GM23338 (cell line): ENCODE measurements at regions not wholly inside any gene's neighbourhood (a gene's known extent, or its start where the extent isn't known, plus 50 kb on each side); places are given as distances from the start of the nearest gene placed in this dataset.

ENCODE experiments used
- ATAC-seq: fragments of 200-7000 bp; cut with Tn5 transposase; 3 replicates; pipeline ENCODE4 v1.9.1; 2020
- DNase-seq: peaks from one replicate; pipeline ENCODE4 v3.0.0-alpha.2; 2015; ENCODE audit warnings: low spot score
- H2AFZ ChIP-seq: fragments of 200-600 bp; sonication (generic); 2 replicates; pipeline ENCODE4 v1.8.0; 2016; ENCODE audit warnings: antibody characterized with exemption, mild to moderate bottlenecking, moderate library complexity
- H3F3A ChIP-seq: fragments of 200-600 bp; sonication (generic); replicated peaks from 2 replicates; pipeline ENCODE4 v1.8.0; 2017; ENCODE audit warnings: antibody characterized with exemption, mixed run types, low read depth
- H3K27ac ChIP-seq: fragments of 200-600 bp; sonication (generic); 2 replicates; pipeline ENCODE4 v1.6.1; 2016; ENCODE audit warnings: low read depth
- H3K27me3 ChIP-seq: fragments of 200-600 bp; sonication (generic); 2 replicates; pipeline ENCODE4 v1.8.0; 2016; ENCODE audit warnings: mild to moderate bottlenecking, mixed run types, moderate library complexity; ENCODE audit not compliant: insufficient read depth
- H3K36me3 ChIP-seq: fragments of 200-600 bp; sonication (generic); 2 replicates; pipeline ENCODE4 v1.8.0; 2016; ENCODE audit warnings: mild to moderate bottlenecking; ENCODE audit not compliant: insufficient read depth
- H3K4me1 ChIP-seq: fragments of 200-600 bp; sonication (generic); 2 replicates; pipeline ENCODE4 v1.8.0; 2016; ENCODE audit warnings: mild to moderate bottlenecking, moderate library complexity; ENCODE audit not compliant: insufficient read depth
- H3K4me2 ChIP-seq: fragments of 200-600 bp; sonication (generic); 2 replicates; pipeline ENCODE4 v1.7.1; 2017; ENCODE audit warnings: mixed run types
- H3K4me3 ChIP-seq: fragments of 200-600 bp; sonication (generic); 2 replicates; pipeline ENCODE4 v1.6.1; 2016; ENCODE audit warnings: mixed run types
- H3K79me2 ChIP-seq: fragments of 200-600 bp; sonication (generic); replicated peaks from 2 replicates; pipeline ENCODE4 v1.8.0; 2017; ENCODE audit warnings: mild to moderate bottlenecking; ENCODE audit not compliant: insufficient read depth
- H3K9me2 ChIP-seq: fragments of 200-600 bp; sonication (generic); 2 replicates; pipeline ENCODE4 v1.8.0; 2017; ENCODE audit not compliant: insufficient read depth
- H4K20me1 ChIP-seq: fragments of 200-600 bp; sonication (generic); replicated peaks from 2 replicates; pipeline ENCODE4 v1.8.0; 2017; ENCODE audit warnings: mild to moderate bottlenecking; ENCODE audit not compliant: insufficient read depth
- H3K27ac Mint-ChIP-seq: 2 replicates; pipeline ENCODE4 v1.8.0; 2020; ENCODE audit warnings: inconsistent platforms, mild to moderate bottlenecking, moderate library complexity, mixed read lengths
- H3K27me3 Mint-ChIP-seq: 3 replicates; pipeline ENCODE4 v1.8.0; 2022; ENCODE audit warnings: low read depth, mild to moderate bottlenecking, moderate library complexity, mixed read lengths, inconsistent platforms; ENCODE audit not compliant: insufficient read depth, poor library complexity
- H3K36me3 Mint-ChIP-seq: 3 replicates; pipeline ENCODE4 v1.8.0; 2021; ENCODE audit warnings: low read depth, mild to moderate bottlenecking, inconsistent platforms, moderate library complexity, mixed read lengths
- H3K4me1 Mint-ChIP-seq: 3 replicates; pipeline ENCODE4 v1.8.0; 2020; ENCODE audit warnings: mild to moderate bottlenecking, inconsistent platforms, mixed read lengths
- H3K4me3 Mint-ChIP-seq: 3 replicates; pipeline ENCODE4 v1.8.0; 2021; ENCODE audit warnings: moderate library complexity, mild to moderate bottlenecking, inconsistent platforms, mixed read lengths
- H3K9me3 Mint-ChIP-seq: 3 replicates; pipeline ENCODE4 v1.8.0; 2020; ENCODE audit warnings: moderate library complexity, mild to moderate bottlenecking, inconsistent platforms, mixed read lengths
- CREB1 ChIP-seq: fragments of 250-450 bp; sonication (Bioruptor Pico); IDR thresholded peaks from 2 replicates; pipeline ENCODE4 v1.5.0; 2020; ENCODE audit warnings: low read depth, mild to moderate bottlenecking, moderate library complexity
- CTCF ChIP-seq, 2 experiments: fragments of 200-600 bp in 1 of 2; sonication (generic) in 1 of 2; conservative IDR thresholded peaks; 2 replicates each; pipeline versions ENCODE4 v1.5.1 to v1.6.1; 2016 to 2017; ENCODE audit warnings: antibody characterized with exemption in 2 of 2, low read depth in 2 of 2, mild to moderate bottlenecking in 2 of 2, moderate library complexity in 1 of 2
- ETS1 ChIP-seq: IDR thresholded peaks from 2 replicates; pipeline ENCODE4 v1.6.1; 2016; ENCODE audit warnings: antibody characterized with exemption
- EZH2 ChIP-seq: fragments of 200-600 bp; sonication (generic); IDR thresholded peaks from one replicate; pipeline ENCODE4 v1.8.0; 2017; ENCODE audit warnings: antibody characterized with exemption, mild to moderate bottlenecking, low read depth; ENCODE audit not compliant: unreplicated experiment
- EZH2phosphoT487 ChIP-seq: fragments of 200-600 bp; sonication (generic); IDR thresholded peaks from one replicate; pipeline ENCODE4 v1.8.1; 2018; ENCODE audit warnings: antibody characterized with exemption; ENCODE audit not compliant: unreplicated experiment
- JUNB ChIP-seq: IDR thresholded peaks from one replicate; pipeline ENCODE4 v1.6.1; 2016; ENCODE audit warnings: antibody characterized with exemption; ENCODE audit not compliant: unreplicated experiment
- NANOG ChIP-seq: IDR thresholded peaks from 2 replicates; pipeline ENCODE4 v1.6.1; 2016; ENCODE audit warnings: antibody characterized with exemption, borderline replicate concordance
- POLR2AphosphoS5 ChIP-seq: IDR thresholded peaks from 2 replicates; pipeline ENCODE4 v1.6.1; 2016; ENCODE audit warnings: antibody characterized with exemption, low read depth
- REST ChIP-seq: IDR thresholded peaks from one replicate; pipeline ENCODE4 v1.6.1; 2018; ENCODE audit warnings: antibody characterized with exemption; ENCODE audit not compliant: unreplicated experiment
- STAT1 ChIP-seq: IDR thresholded peaks from one replicate; pipeline ENCODE4 v1.6.1; 2016; ENCODE audit warnings: antibody characterized with exemption; ENCODE audit not compliant: unreplicated experiment
- ZNF114 ChIP-seq: fragments of 250-450 bp; sonication (Bioruptor Pico); IDR thresholded peaks from 2 replicates; pipeline ENCODE4 v1.5.0; 2020; ENCODE audit warnings: mild to moderate bottlenecking, moderate library complexity
- ZNF331 ChIP-seq: fragments of 250-450 bp; sonication (Bioruptor Pico); IDR thresholded peaks from 2 replicates; pipeline ENCODE4 v1.5.0; 2020; ENCODE audit warnings: low read depth, mild to moderate bottlenecking, moderate library complexity
- ZNF462 ChIP-seq: fragments of 250-450 bp; sonication (Bioruptor Pico); IDR thresholded peaks from 2 replicates; pipeline ENCODE4 v1.5.0; 2020; ENCODE audit warnings: mild to moderate bottlenecking, moderate library complexity

- Histone ChIP-seq H3K4me1 (no peaks in the 10 kb centered on the region), H3K4me2 (no peak overlapping the region), H4K20me1 (no peaks in the 10 kb centered on the region), H3K4me3 (no peak overlapping the region), H3F3A (no peaks in the 10 kb centered on the region), H3K36me3 (no peaks in the 10 kb centered on the region), H3K9me2 (no peaks in the 10 kb centered on the region), H3K79me2 (no peaks in the 10 kb centered on the region), H3K27ac (no peak overlapping the region), H2AFZ (no peak overlapping the region), H3K27me3 (no peaks in the 10 kb centered on the region)
- TF ChIP-seq STAT1 = no peak
- TF ChIP-seq POLR2AphosphoS5 = no peak
- no peak for TF ChIP-seq ZNF462
- no peak for TF ChIP-seq EZH2
- TF ChIP-seq ZNF114 (CRISPR knock-in tag) = no peak
- no peak for TF ChIP-seq NANOG
- TF ChIP-seq EZH2phosphoT487 = no peak
- no peak for TF ChIP-seq REST
- no peak for TF ChIP-seq JUNB
- no peak for TF ChIP-seq ETS1
- no peak for TF ChIP-seq CTCF (conservative IDR thresholded peaks at IDR 0.05; ENCODE audit: low read depth in 2 of 2)
- TF ChIP-seq ZNF331 (CRISPR knock-in tag) = no peak
- TF ChIP-seq CREB1 = no peak
- Mint-ChIP-seq H3K27ac (no peak overlapping the region), H3K4me1 (no peaks in the 10 kb centered on the region), H3K4me3 (no peak overlapping the region), H3K9me3 (no peaks in the 10 kb centered on the region), H3K27me3 (peaks cover 2% of the 10 kb centered on the region), H3K36me3 (no peaks in the 10 kb centered on the region)
- DNase-seq = no peak
- ATAC-seq = no peak
These were observed 246.6 kb upstream of the ID4 start for GRCh38 chr6:19590501-19591131.
